Body of pancreas (tissue), 4 donors: ENCODE measurements at regions not wholly inside any gene's neighbourhood (a gene's known extent, or its start where the extent isn't known, plus 50 kb on each side); places are given as distances from the start of the nearest gene placed in this dataset.

Experiments
- POLR2A ChIP-seq, 3 donors: fragments of 450-650 bp; IDR thresholded peaks; one replicate each; pipeline ENCODE4 v1.6.1; 2016; ENCODE audit warnings: antibody characterized with exemption in 3 of 3, mild to moderate bottlenecking in 2 of 3
- TF ChIP-seq, protein P1 (sequence below), 7 experiments: fragments of 450-650 bp in 4 of 7; fragments of 200-600 bp in 3 of 7; sonication (generic) in 3 of 7; IDR thresholded peaks; one replicate each; pipeline ENCODE4 v1.5.1; 2016 to 2019; ENCODE audit warnings: antibody characterized with exemption in 7 of 7

DNA sequence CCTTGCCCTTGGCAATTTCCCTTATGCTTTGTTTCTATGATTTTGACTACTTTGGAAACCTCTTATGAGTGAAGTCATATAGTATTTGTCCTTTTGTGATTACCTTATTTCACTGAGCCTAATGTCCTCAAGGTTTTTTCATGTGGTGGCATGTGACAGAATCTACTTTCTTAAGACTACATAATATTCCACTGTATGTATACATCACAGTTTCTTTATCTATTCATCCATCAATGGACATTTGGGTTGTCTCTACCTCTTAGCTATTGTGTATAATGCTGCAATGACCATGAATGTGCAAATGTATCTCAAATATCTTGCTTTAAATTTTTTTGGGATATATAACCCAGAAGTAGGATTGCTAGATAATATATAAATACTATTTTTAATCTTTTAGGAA is 96.4 kb upstream of the ALDH1A1 start:
- TF ChIP-seq, protein P1, sequence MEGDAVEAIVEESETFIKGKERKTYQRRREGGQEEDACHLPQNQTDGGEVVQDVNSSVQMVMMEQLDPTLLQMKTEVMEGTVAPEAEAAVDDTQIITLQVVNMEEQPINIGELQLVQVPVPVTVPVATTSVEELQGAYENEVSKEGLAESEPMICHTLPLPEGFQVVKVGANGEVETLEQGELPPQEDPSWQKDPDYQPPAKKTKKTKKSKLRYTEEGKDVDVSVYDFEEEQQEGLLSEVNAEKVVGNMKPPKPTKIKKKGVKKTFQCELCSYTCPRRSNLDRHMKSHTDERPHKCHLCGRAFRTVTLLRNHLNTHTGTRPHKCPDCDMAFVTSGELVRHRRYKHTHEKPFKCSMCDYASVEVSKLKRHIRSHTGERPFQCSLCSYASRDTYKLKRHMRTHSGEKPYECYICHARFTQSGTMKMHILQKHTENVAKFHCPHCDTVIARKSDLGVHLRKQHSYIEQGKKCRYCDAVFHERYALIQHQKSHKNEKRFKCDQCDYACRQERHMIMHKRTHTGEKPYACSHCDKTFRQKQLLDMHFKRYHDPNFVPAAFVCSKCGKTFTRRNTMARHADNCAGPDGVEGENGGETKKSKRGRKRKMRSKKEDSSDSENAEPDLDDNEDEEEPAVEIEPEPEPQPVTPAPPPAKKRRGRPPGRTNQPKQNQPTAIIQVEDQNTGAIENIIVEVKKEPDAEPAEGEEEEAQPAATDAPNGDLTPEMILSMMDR (IDR thresholded peaks at IDR 0.05), result no peak
- TF ChIP-seq POLR2A (IDR thresholded peaks at IDR 0.05), result no peak
